HG02970 (cell line): ENCODE measurements at regions not wholly inside any gene's neighbourhood (a gene's known extent, or its start where the extent isn't known, plus 50 kb on each side); places are given as distances from the start of the nearest gene placed in this dataset.

ENCODE experiments used
- ATAC-seq: cut with Tn5 transposase; IDR thresholded peaks from one replicate; pipeline ENCODE4 v1.9.1; 2021; ENCODE audit warnings: mild to moderate bottlenecking, moderate library complexity, moderate number of reproducible peaks; ENCODE audit not compliant: unreplicated experiment, low FRiP score

GRCh38 chr10:106473129-106473685 is 691.3 kb downstream of the SORCS1 start:
- ATAC-seq = no peak

GRCh38 chr10:106467506-106467905 is 697.0 kb downstream of the SORCS1 start:
- ATAC-seq = no peak

GRCh38 chr10:106457522-106457921 is 707.0 kb downstream of the SORCS1 start:
- ATAC-seq = no peak

GRCh38 chr10:106454233-106454632 is 710.3 kb downstream of the SORCS1 start:
- ATAC-seq = no peak

GRCh38 chr10:106450966-106451365 is 713.5 kb downstream of the SORCS1 start:
- no peak for ATAC-seq

- no peak for ATAC-seq
Measured at GRCh38 chr10:106446920-106447319, 717.6 kb downstream of the SORCS1 start.

GRCh38 chr10:106442223-106442622 is 722.3 kb downstream of the SORCS1 start:
- ATAC-seq = no peak

GRCh38 chr10:106440767-106441166 is 723.7 kb downstream of the SORCS1 start:
- no peak for ATAC-seq

- no peak for ATAC-seq
Measured at GRCh38 chr10:106440355-106440754, 724.2 kb downstream of the SORCS1 start.

GRCh38 chr10:106439366-106439765 is 725.1 kb downstream of the SORCS1 start:
- ATAC-seq = no peak

GRCh38 chr10:106438386-106438785 is 726.1 kb downstream of the SORCS1 start:
- no peak for ATAC-seq

- no peak for ATAC-seq
Measured at GRCh38 chr10:106436123-106436715, 728.3 kb downstream of the SORCS1 start.

- ATAC-seq = no peak
Measured at GRCh38 chr10:106435081-106435480, 729.4 kb downstream of the SORCS1 start.

GRCh38 chr10:106424981-106425380 is 739.5 kb downstream of the SORCS1 start:
- no peak for ATAC-seq

- no peak for ATAC-seq
Measured at GRCh38 chr10:106424054-106424453, 740.5 kb downstream of the SORCS1 start.

- ATAC-seq = no peak
Measured at GRCh38 chr10:106410331-106410730, 754.2 kb downstream of the SORCS1 start.

- no peak for ATAC-seq
Measured at GRCh38 chr10:106405141-106405540, 759.4 kb downstream of the SORCS1 start.

- no peak for ATAC-seq
Measured at GRCh38 chr10:106402458-106402857, 762.0 kb downstream of the SORCS1 start.

GRCh38 chr10:106401967-106402366 is 762.5 kb downstream of the SORCS1 start:
- no peak for ATAC-seq

- ATAC-seq = no peak
Measured at GRCh38 chr10:106401161-106401560, 763.3 kb downstream of the SORCS1 start.

- ATAC-seq = no peak
Measured at GRCh38 chr10:106399112-106399511, 765.4 kb downstream of the SORCS1 start.

GRCh38 chr10:106396192-106396591 is 768.3 kb downstream of the SORCS1 start:
- no peak for ATAC-seq
